IPS-18a (cell line): ENCODE measurements at regions not wholly inside any gene's neighbourhood (a gene's known extent, or its start where the extent isn't known, plus 50 kb on each side); places are given as distances from the start of the nearest gene placed in this dataset.

ENCODE experiments used
- H3K27ac ChIP-seq: one replicate; pipeline ENCODE4 v1.5.1; 2013; ENCODE audit warnings: low read length
- H3K27me3 ChIP-seq: one replicate; pipeline ENCODE4 v1.6.1; 2013; ENCODE audit warnings: mild to moderate bottlenecking, low read length; ENCODE audit not compliant: control insufficient read depth, insufficient read depth
- H3K36me3 ChIP-seq: one replicate; pipeline ENCODE4 v1.6.1; 2013; ENCODE audit warnings: low read depth, low read length; ENCODE audit not compliant: control insufficient read depth
- H3K4me1 ChIP-seq: one replicate; pipeline ENCODE4 v1.6.1; 2013; ENCODE audit warnings: low read depth, low read length; ENCODE audit not compliant: control insufficient read depth
- H3K4me3 ChIP-seq: one replicate; pipeline ENCODE4 v1.5.1; 2013; ENCODE audit warnings: low read length
- H3K9ac ChIP-seq: one replicate; pipeline ENCODE4 v1.6.1; 2013; ENCODE audit warnings: mild to moderate bottlenecking, low read length, moderate library complexity
- H3K9me3 ChIP-seq: one replicate; pipeline ENCODE4 v1.6.1; 2013; ENCODE audit warnings: low read depth, low read length; ENCODE audit not compliant: control insufficient read depth

GRCh38 chr18:77487951-77488740, 238.5 kb downstream of the GALR1 start:
- Histone ChIP-seq H3K9me3 (no peaks in the 10 kb centered on the region), H3K9ac (no peak overlapping the region), H3K27ac (no peak overlapping the region), H3K4me1 (no peaks in the 10 kb centered on the region), H3K27me3 (no peaks in the 10 kb centered on the region), H3K4me3 (no peak overlapping the region), H3K36me3 (no peaks in the 10 kb centered on the region)

DNA sequence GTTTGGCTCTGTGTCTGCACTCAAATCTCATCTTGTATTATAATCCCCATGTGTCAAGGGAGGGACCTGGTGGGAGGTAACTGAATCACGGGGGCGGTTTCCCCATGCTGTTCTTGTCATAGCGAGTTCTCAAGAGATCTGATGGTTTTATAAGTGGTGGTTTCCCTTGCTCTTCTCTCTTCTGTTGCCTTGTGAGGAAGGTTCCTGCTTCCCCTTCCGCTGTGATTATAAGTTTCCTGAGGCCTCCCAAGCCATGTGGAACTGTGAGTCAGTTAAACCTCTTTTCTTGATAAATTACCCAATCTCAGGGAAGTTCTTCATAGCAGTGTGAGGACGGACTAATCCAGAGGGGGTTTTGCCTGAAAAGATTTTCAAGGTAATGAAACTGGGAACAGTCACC, 245.4 kb downstream of the GALR1 start:
- no peaks in the 10 kb centered on the region for H3K4me1 ChIP-seq
- no peak overlapping the region for H3K9ac ChIP-seq
- H3K4me3 ChIP-seq: no peak overlapping the region
- no peaks in the 10 kb centered on the region for H3K9me3 ChIP-seq
- no peak overlapping the region for H3K27ac ChIP-seq
- H3K36me3 ChIP-seq: no peaks in the 10 kb centered on the region
- no peaks in the 10 kb centered on the region for H3K27me3 ChIP-seq

DNA sequence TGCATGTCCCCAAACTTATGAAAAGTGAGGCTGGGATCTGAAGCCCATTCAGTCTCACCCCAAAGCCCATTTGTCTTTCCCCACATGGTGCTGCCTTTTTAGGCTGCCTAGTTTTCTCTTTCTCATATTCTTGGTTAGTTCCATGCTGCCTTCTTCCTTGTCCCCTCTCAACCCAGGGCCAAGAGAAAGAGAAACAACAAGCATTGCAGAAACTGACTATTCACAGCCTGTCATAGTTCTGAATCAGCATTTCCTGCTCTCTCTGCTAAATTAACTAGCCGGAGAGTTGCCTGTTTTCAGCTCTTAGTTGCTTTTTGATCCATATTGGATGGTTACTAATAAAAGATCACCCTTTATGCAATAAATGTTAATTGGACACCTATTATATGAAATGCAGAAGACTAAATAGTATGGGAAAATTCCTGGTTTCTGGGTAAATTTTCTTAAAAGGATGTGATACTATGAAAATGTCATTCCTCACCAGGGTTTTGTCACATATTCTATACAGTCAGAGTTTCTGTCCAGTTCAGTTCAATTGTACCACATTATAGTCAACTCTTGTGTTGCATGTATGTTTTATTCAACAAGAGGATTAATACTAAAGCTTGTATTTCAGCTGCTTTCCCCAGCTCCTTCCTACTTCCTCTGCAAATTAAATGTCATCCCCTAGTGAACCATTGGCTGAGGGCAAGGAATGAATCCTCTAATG, 246.5 kb downstream of the GALR1 start:
- no peaks in the 10 kb centered on the region for H3K9me3 ChIP-seq
- no peak overlapping the region for H3K9ac ChIP-seq
- no peaks in the 10 kb centered on the region for H3K27me3 ChIP-seq
- H3K4me3 ChIP-seq: no peak overlapping the region
- H3K36me3 ChIP-seq: no peaks in the 10 kb centered on the region
- H3K4me1 ChIP-seq: no peaks in the 10 kb centered on the region
- no peak overlapping the region for H3K27ac ChIP-seq

GRCh38 chr18:77501266-77501665, 251.6 kb downstream of the GALR1 start:
- Histone ChIP-seq H3K9ac (no peak overlapping the region), H3K27ac (no peak overlapping the region), H3K27me3 (no peaks in the 10 kb centered on the region), H3K9me3 (no peaks in the 10 kb centered on the region), H3K4me1 (no peaks in the 10 kb centered on the region), H3K4me3 (no peak overlapping the region), H3K36me3 (no peaks in the 10 kb centered on the region)

DNA sequence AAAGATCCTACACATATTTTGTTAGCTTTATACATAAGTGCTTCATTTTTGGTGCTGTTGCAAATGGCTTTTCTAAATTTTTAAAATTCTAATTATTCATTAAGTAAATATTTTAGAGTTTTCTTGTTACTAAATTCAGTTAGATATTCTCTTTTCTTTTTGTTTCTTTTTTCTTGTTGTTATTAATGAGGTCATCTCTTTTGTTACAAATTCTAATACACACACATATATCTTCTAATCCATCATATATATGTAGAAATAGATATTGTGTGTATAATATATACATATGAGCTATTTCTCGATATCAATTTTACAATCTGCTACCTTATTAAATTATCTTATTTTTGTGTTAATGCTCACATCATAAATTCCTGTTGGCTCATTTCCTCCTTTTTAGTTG, 255.9 kb downstream of the GALR1 start:
- no peaks in the 10 kb centered on the region for H3K4me1 ChIP-seq
- H3K36me3 ChIP-seq: no peaks in the 10 kb centered on the region
- no peaks in the 10 kb centered on the region for H3K9me3 ChIP-seq
- no peaks in the 10 kb centered on the region for H3K27me3 ChIP-seq
- no peak overlapping the region for H3K4me3 ChIP-seq
- no peak overlapping the region for H3K27ac ChIP-seq
- H3K9ac ChIP-seq: no peak overlapping the region

DNA sequence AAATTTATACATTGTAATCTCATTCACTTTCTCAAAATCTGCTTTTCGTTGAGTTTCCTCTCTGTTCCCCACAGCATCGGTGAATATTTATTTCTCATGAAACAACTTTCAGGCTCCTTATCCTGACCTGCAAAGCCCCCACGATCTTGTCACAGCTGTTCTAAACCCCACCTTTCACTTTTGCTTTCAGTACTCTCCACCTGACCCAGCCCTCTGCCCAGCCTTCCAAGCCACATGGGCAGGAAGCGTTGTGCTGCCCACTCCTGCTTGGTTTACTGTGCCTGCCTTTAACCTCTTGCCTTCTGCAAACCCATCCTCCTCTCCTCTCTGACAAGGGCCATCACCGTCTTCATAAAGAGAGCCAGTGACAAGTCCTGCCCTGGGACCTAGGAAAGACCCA, 262.5 kb downstream of the GALR1 start:
- Histone ChIP-seq H3K36me3 (no peaks in the 10 kb centered on the region), H3K4me1 (no peaks in the 10 kb centered on the region), H3K4me3 (no peak overlapping the region), H3K9me3 (no peaks in the 10 kb centered on the region), H3K27me3 (no peaks in the 10 kb centered on the region), H3K27ac (no peak overlapping the region), H3K9ac (no peak overlapping the region)

GRCh38 chr18:77517901-77518300, 268.3 kb downstream of the GALR1 start:
- Histone ChIP-seq H3K9me3 (no peaks in the 10 kb centered on the region), H3K4me1 (no peaks in the 10 kb centered on the region), H3K9ac (no peak overlapping the region), H3K4me3 (no peak overlapping the region), H3K27ac (no peak overlapping the region), H3K36me3 (no peaks in the 10 kb centered on the region), H3K27me3 (no peaks in the 10 kb centered on the region)

- H3K4me1 ChIP-seq: no peaks in the 10 kb centered on the region
- H3K36me3 ChIP-seq: no peaks in the 10 kb centered on the region
- no peak overlapping the region for H3K27ac ChIP-seq
- no peak overlapping the region for H3K4me3 ChIP-seq
- H3K9ac ChIP-seq: no peak overlapping the region
- no peaks in the 10 kb centered on the region for H3K27me3 ChIP-seq
- H3K9me3 ChIP-seq: no peaks in the 10 kb centered on the region
Observed at GRCh38 chr18:77520767-77521166, 271.1 kb downstream of the GALR1 start.

DNA sequence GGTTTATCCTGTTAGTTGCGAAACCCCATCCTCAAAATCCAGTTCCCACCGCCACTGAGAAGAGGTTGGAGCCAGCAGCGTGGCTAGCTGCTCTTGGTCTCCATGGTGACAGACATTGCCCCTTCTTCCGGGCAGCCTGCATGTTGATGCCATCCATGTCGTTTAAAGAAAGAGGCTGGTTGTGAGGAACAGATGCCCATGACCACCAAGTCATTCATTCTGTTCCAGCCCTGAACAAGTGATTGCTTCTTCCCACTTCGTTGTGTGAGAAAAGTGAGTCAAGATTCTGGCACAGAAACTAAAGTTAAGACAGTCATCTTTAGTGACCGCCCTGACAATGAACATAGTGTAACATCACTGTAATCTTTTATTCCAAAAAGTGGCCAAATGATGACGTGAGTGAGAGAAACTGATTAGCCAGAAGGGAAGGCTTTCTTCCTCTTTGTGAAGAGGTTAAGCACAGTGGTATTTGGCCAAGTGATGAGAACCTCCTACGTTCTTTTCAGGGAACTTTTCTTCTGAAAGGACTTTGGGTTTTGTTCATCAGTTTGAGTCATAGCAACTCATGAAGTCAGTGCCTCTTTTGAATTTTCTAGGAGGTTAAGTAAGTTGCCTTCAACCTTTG, 272.5 kb downstream of the GALR1 start:
- no peaks in the 10 kb centered on the region for H3K4me1 ChIP-seq
- no peaks in the 10 kb centered on the region for H3K9me3 ChIP-seq
- H3K4me3 ChIP-seq: no peak overlapping the region
- H3K27me3 ChIP-seq: no peaks in the 10 kb centered on the region
- H3K36me3 ChIP-seq: no peaks in the 10 kb centered on the region
- H3K27ac ChIP-seq: no peak overlapping the region
- no peak overlapping the region for H3K9ac ChIP-seq

GRCh38 chr18:77524909-77525308, 275.3 kb downstream of the GALR1 start:
- H3K27ac ChIP-seq: no peak overlapping the region
- no peak overlapping the region for H3K9ac ChIP-seq
- no peaks in the 10 kb centered on the region for H3K36me3 ChIP-seq
- no peaks in the 10 kb centered on the region for H3K9me3 ChIP-seq
- H3K4me1 ChIP-seq: no peaks in the 10 kb centered on the region
- no peak overlapping the region for H3K4me3 ChIP-seq
- no peaks in the 10 kb centered on the region for H3K27me3 ChIP-seq

GRCh38 chr18:77526962-77527361, 277.3 kb downstream of the GALR1 start:
- Histone ChIP-seq H3K4me3 (no peak overlapping the region), H3K27ac (no peak overlapping the region), H3K9me3 (no peaks in the 10 kb centered on the region), H3K9ac (no peak overlapping the region), H3K27me3 (no peaks in the 10 kb centered on the region), H3K36me3 (no peaks in the 10 kb centered on the region), H3K4me1 (no peaks in the 10 kb centered on the region)
